PC-3 (cell line): ENCODE measurements at regions not wholly inside any gene's neighbourhood (a gene's known extent, or its start where the extent isn't known, plus 50 kb on each side); places are given as distances from the start of the nearest gene placed in this dataset.

ENCODE experiments used
- ATAC-seq: fragments of 200-7000 bp; cut with Tn5 transposase; 2 replicates; pipeline ENCODE4 v1.9.1; 2020; ENCODE audit warnings: mild to moderate bottlenecking, moderate library complexity
- BruUV-seq: library from RNA; stranded (reverse); fragments of 400-500 nt; replicated peaks from 2 replicates; lab custom pipeline; 2021; lab: Mats Ljungman, UMichigan
- CTCF ChIA-PET: fragments of 300-600 bp; sonication (Branson Sonifier 250); formaldehyde crosslinking; loops from one replicate; lab custom pipeline; 2022; ENCODE audit warnings: antibody characterized with exemption; lab: Charles Lee
- POLR2A ChIA-PET: fragments of 300-600 bp; sonication (Branson Sonifier 250); formaldehyde crosslinking; loops from one replicate; lab custom pipeline; 2022; ENCODE audit warnings: antibody characterized with exemption; ENCODE audit not compliant: unreplicated experiment; lab: Charles Lee
- DNase-seq: peaks from one replicate; pipeline ENCODE4 v3.0.0-alpha.2; 2015
- H2AFZ ChIP-seq: fragments of 300-600 bp; sonication (generic); 2 replicates; pipeline ENCODE4 v1.6.0; 2016; ENCODE audit warnings: antibody characterized with exemption, low read length
- H3F3A ChIP-seq: fragments of 300-600 bp; sonication (generic); one replicate; pipeline ENCODE4 v1.6.0; 2017; ENCODE audit warnings: antibody characterized with exemption, low read length, control low read depth, mild to moderate bottlenecking; ENCODE audit not compliant: unreplicated experiment
- H3K27ac ChIP-seq: fragments of 300-600 bp; sonication (generic); 2 replicates; pipeline ENCODE4 v1.5.1; 2016; ENCODE audit warnings: mild to moderate bottlenecking, low read length
- H3K27me3 ChIP-seq: fragments of 300-600 bp; sonication (generic); 2 replicates; pipeline ENCODE4 v1.6.1; 2016; ENCODE audit warnings: low read length, mixed read lengths
- H3K36me3 ChIP-seq: fragments of 300-600 bp; sonication (generic); 2 replicates; pipeline ENCODE4 v1.6.1; 2016; ENCODE audit warnings: low read depth, mixed run types, low read length, mixed read lengths
- H3K4me1 ChIP-seq: fragments of 300-600 bp; sonication (generic); 2 replicates; pipeline ENCODE4 v1.5.1; 2016; ENCODE audit warnings: low read length; ENCODE audit not compliant: insufficient read depth
- H3K4me2 ChIP-seq: fragments of 300-600 bp; sonication (generic); 2 replicates; pipeline ENCODE4 v1.6.0; 2016; ENCODE audit warnings: low read length
- H3K4me3 ChIP-seq: fragments of 300-600 bp; sonication (generic); 2 replicates; pipeline ENCODE4 v1.5.1; 2016; ENCODE audit warnings: mild to moderate bottlenecking, low read length, mixed read lengths
- H3K79me2 ChIP-seq: fragments of 300-600 bp; sonication (generic); 2 replicates; pipeline ENCODE4 v1.6.1; 2017; ENCODE audit warnings: low read length, mixed read lengths
- H3K9ac ChIP-seq: fragments of 300-600 bp; sonication (generic); 2 replicates; pipeline ENCODE4 v1.6.0; 2016; ENCODE audit warnings: mild to moderate bottlenecking, low read length
- H3K9me2 ChIP-seq: fragments of 300-600 bp; sonication (generic); replicated peaks from 2 replicates; pipeline ENCODE4 v1.6.1; 2016; ENCODE audit warnings: mixed run types, low read length, mixed read lengths
- H3K9me3 ChIP-seq: fragments of 300-600 bp; sonication (generic); 2 replicates; pipeline ENCODE4 v1.6.1; 2016; ENCODE audit warnings: low read length, mixed read lengths
- H4K20me1 ChIP-seq: fragments of 300-600 bp; sonication (generic); 2 replicates; pipeline ENCODE4 v1.6.1; 2016; ENCODE audit warnings: low read length, mixed read lengths
- EZH2 ChIP-seq: fragments of 300-600 bp; sonication (generic); IDR thresholded peaks from one replicate; pipeline ENCODE4 v1.6.1; 2017; ENCODE audit warnings: antibody characterized with exemption, mild to moderate bottlenecking, low read length; ENCODE audit not compliant: unreplicated experiment
- EZH2phosphoT487 ChIP-seq: fragments of 300-600 bp; sonication (generic); IDR thresholded peaks from 2 replicates; pipeline ENCODE4 v1.6.1; 2018; ENCODE audit warnings: mild to moderate bottlenecking, antibody characterized with exemption, low read length, borderline replicate concordance
- intact Hi-C: fragments of 100-400 bp; cut with micrococcal nuclease; formaldehyde crosslinking; loops from 2 replicates; pipeline ENCODE4 v1.9.0; 2023
- TF ChIP-seq, protein P1 (sequence below): fragments of 300-600 bp; sonication (generic); conservative IDR thresholded peaks from 2 replicates; pipeline ENCODE4 v1.5.1; 2017; ENCODE audit warnings: antibody characterized with exemption, low read depth, mild to moderate bottlenecking, low read length

DNA sequence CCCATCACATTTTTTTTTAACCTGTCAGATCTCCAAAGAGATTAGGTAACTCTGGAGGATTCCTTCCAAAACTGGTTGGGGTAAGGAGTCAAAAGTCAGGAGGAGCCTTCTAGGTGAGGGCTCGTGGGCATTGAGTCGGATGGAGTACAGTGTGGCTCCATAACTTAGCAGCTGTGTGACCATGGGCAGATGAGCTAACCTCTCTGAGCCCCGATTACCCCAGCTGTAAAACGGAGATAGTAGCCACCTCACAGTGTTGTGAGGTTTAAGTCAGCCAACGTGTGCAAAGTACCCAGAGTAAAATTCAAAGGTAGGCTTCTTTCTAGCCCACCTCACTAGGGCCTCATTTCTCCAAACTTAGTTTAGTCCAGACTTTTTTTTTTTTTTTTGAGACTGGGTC, 151.5 kb downstream of the CD24 start:
- H3K9ac ChIP-seq, result no peak overlapping the region
- no peak overlapping the region for H3K4me2 ChIP-seq
- H3K4me3 ChIP-seq, result no peak overlapping the region
- ChIA-PET POLR2A (no interaction called here), CTCF (no interaction called here)
- no peak overlapping the region for H3K27ac ChIP-seq
- no TSS peak for BruUV-seq
- no peaks in the 10 kb centered on the region for H3K36me3 ChIP-seq
- DNase-seq (no peak), ATAC-seq (no peak)
- no peak overlapping the region for H2AFZ ChIP-seq
- no peaks in the 10 kb centered on the region for H3K9me3 ChIP-seq
- H3F3A ChIP-seq, result no peaks in the 10 kb centered on the region
- H3K4me1 ChIP-seq, result no peaks in the 10 kb centered on the region
- no peaks in the 10 kb centered on the region for H4K20me1 ChIP-seq
- intact Hi-C loops, result no loop called here
- no peaks in the 10 kb centered on the region for H3K9me2 ChIP-seq
- H3K27me3 ChIP-seq, result no peaks in the 10 kb centered on the region
- no peaks in the 10 kb centered on the region for H3K79me2 ChIP-seq
- no peak for TF ChIP-seq EZH2
- TF ChIP-seq, protein P1, sequence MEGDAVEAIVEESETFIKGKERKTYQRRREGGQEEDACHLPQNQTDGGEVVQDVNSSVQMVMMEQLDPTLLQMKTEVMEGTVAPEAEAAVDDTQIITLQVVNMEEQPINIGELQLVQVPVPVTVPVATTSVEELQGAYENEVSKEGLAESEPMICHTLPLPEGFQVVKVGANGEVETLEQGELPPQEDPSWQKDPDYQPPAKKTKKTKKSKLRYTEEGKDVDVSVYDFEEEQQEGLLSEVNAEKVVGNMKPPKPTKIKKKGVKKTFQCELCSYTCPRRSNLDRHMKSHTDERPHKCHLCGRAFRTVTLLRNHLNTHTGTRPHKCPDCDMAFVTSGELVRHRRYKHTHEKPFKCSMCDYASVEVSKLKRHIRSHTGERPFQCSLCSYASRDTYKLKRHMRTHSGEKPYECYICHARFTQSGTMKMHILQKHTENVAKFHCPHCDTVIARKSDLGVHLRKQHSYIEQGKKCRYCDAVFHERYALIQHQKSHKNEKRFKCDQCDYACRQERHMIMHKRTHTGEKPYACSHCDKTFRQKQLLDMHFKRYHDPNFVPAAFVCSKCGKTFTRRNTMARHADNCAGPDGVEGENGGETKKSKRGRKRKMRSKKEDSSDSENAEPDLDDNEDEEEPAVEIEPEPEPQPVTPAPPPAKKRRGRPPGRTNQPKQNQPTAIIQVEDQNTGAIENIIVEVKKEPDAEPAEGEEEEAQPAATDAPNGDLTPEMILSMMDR, result no peak
- no peak for TF ChIP-seq EZH2phosphoT487

DNA sequence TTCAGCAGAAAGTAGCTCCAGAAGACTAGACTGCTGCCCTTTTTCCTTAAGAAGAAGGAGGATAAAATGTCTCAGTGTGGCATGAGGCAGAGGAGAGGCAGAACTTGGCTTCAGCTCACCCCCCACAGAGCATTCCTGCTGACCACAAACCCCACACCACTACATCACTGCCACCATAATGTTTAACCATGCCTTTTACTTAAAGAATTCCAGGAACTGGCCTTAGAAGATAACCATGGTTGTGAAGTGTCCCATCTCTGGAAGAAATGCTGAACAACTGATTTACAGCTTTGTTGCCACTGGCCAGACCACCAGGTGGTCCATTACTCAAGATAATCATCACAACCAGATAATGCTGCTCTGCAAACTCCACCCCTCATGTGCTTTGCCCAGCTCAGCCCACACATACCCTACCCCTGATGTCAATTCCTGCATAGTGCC, 154.1 kb downstream of the CD24 start:
- CTCF ChIA-PET, result no interaction called here
- no peaks in the 10 kb centered on the region for H4K20me1 ChIP-seq
- H3K27me3 ChIP-seq, result no peaks in the 10 kb centered on the region
- POLR2A ChIA-PET, result no interaction called here
- TF ChIP-seq EZH2phosphoT487 (no peak), EZH2 (no peak)
- TF ChIP-seq, protein P1, result no peak
- H3K9me3 ChIP-seq, result no peaks in the 10 kb centered on the region
- no peak overlapping the region for H3K4me3 ChIP-seq
- H3K9me2 ChIP-seq, result no peaks in the 10 kb centered on the region
- no peak overlapping the region for H3K27ac ChIP-seq
- no peaks in the 10 kb centered on the region for H3F3A ChIP-seq
- H2AFZ ChIP-seq, result no peak overlapping the region
- H3K36me3 ChIP-seq, result no peaks in the 10 kb centered on the region
- no peak overlapping the region for H3K4me2 ChIP-seq
- no peaks in the 10 kb centered on the region for H3K79me2 ChIP-seq
- intact Hi-C loops, result no loop called here
- DNase-seq (peak; percentile 5), ATAC-seq (no peak)
- H3K4me1 ChIP-seq, result no peaks in the 10 kb centered on the region
- BruUV-seq, result no TSS peak
- no peak overlapping the region for H3K9ac ChIP-seq

DNA sequence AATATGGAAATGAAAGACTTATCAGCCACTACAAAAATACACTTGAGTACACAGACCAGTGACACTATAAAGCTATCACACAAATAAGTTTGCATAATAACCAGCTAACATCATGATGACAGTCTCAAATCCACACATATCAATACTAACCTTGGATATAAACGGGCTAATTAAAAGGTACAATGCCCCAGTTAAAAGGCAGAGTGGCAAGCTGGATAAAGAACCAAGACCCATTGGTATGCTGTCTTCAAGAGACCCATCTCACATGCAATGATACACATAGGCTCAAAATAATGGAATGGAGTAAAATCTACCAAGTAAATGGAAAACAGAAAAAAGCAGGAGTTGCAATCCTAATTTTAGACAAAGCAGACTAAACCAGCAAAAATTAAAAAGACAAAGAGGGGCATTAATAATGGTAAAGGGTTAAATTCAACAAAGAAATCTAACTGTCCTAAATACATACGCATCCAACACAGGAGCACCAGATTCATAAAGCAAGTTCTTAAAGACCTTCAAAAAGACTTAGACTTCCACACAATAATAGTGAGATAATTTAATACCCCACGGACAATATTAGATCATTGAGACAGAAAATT, 163.3 kb downstream of the CD24 start:
- Histone ChIP-seq H4K20me1 (no peaks in the 10 kb centered on the region), H3K9me3 (no peaks in the 10 kb centered on the region), H3K27me3 (no peaks in the 10 kb centered on the region), H3K36me3 (no peaks in the 10 kb centered on the region), H2AFZ (no peak overlapping the region), H3K4me3 (no peak overlapping the region), H3K9me2 (no peaks in the 10 kb centered on the region), H3F3A (no peaks in the 10 kb centered on the region), H3K4me2 (no peak overlapping the region), H3K9ac (no peak overlapping the region), H3K79me2 (no peaks in the 10 kb centered on the region), H3K4me1 (no peaks in the 10 kb centered on the region), H3K27ac (no peak overlapping the region)
- intact Hi-C loops, result no loop called here
- ATAC-seq, result no peak
- CTCF ChIA-PET, result no interaction called here
- POLR2A ChIA-PET, result no interaction called here
- no peak for TF ChIP-seq EZH2phosphoT487
- TF ChIP-seq, protein P1, result no peak
- no peak for TF ChIP-seq EZH2
- no TSS peak for BruUV-seq
- DNase-seq, result no peak
